ENCODE measurements at regions not wholly inside any gene's neighbourhood (a gene's known extent, or its start where the extent isn't known, plus 50 kb on each side); places are given as distances from the start of the nearest gene placed in this dataset.

DNA sequence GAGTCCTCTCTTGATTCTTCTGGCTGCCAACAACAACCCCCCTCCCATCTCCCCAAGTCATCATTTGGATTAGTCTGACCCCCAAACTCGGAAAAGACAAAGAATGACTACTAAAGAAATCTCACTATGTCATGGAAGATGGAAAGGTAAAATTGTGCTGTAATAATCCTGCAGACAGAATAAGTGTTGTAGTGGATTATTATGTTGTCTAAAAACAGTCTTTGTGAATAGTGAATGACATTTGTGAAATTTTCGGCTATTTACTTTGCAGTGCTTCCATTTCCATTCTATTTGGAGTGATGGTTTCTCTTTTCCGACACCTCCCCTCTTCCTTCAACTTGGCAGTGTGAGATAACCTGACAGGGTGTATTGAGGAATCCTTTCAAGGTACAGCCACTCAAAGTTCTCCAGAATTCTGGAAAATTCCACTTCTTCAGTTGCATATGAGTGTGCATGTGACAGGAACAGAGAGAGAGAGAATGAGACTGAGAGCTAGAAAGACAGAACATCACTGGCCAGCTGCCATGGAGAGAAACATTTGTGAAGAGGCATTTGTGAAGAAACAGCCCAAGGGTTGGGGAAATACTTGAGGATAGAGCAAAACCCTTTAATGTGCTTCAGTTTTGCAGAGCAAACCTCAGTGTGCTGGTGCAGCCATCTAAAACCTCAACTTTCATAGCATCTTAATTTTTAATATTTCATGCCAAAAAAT is 141.9 kb upstream of the DLX2 start:
- no TSS peak for BruUV-seq (replicated peaks)

DNA sequence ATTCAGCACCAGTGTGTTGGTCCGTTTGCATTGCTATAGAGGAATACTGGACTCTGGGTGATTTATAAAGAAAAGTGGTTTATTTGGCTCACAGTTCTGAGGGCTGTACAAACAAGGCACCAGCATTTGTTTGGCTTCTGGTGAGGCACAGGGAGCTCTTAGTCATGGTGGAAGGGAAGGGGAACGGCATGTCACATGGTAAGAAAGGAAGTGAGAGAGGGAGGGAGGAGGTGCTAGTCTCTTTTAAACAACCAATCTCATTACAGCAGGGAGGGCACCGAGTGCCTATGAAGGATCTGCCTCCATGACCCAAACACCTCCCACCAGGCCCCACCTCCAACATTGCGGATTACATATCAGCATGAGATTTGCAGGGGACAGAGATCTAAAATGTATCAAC is 143.9 kb upstream of the DLX2 start:
- H2AFZ ChIP-seq (ENCODE audit: low read length), result peak overlapping the region; percentile 40; the same call in 1 of the 2 replicates
- no peaks in the 10 kb centered on the region for H3K79me2 ChIP-seq (ENCODE audit: insufficient read depth, low read depth, low read length)
- H4K20me1 ChIP-seq (ENCODE audit: insufficient read depth, low read length), result no peaks in the 10 kb centered on the region
- no peaks in the 10 kb centered on the region for H3K36me3 ChIP-seq (ENCODE audit: insufficient read depth, low read length)
- intact Hi-C loops (cut with micrococcal nuclease; ENCODE audit: unreplicated experiment), result no loop called here
- no peaks in the 10 kb centered on the region for H3K9me2 ChIP-seq (ENCODE audit: insufficient read depth, low read length)
- no peaks in the 10 kb centered on the region for H3K4me1 ChIP-seq (ENCODE audit: insufficient read depth, low read length, poor library complexity, severe bottlenecking)
- POLR2A ChIA-PET, result no interaction called here
- BruUV-seq (replicated peaks), result no TSS peak
- no peak overlapping the region for H3K27ac ChIP-seq (ENCODE audit: low read depth, low read length, poor library complexity, severe bottlenecking)
- H3K4me3 ChIP-seq (ENCODE audit: low read depth, low read length, poor library complexity, severe bottlenecking), result no peak overlapping the region
- H3K9me3 ChIP-seq (ENCODE audit: low read length), result no peaks in the 10 kb centered on the region
- DNase-seq (ENCODE audit: low spot score), result no peak
- CTCF ChIA-PET (ENCODE audit: unreplicated experiment), result no interaction called here
- no peak overlapping the region for H3K4me2 ChIP-seq (ENCODE audit: low read length)
- TF ChIP-seq EZH2phosphoT487 (IDR thresholded peaks at IDR 0.05; ENCODE audit: borderline replicate concordance, low read depth, low read length), result no peak
- TF ChIP-seq, protein P1, sequence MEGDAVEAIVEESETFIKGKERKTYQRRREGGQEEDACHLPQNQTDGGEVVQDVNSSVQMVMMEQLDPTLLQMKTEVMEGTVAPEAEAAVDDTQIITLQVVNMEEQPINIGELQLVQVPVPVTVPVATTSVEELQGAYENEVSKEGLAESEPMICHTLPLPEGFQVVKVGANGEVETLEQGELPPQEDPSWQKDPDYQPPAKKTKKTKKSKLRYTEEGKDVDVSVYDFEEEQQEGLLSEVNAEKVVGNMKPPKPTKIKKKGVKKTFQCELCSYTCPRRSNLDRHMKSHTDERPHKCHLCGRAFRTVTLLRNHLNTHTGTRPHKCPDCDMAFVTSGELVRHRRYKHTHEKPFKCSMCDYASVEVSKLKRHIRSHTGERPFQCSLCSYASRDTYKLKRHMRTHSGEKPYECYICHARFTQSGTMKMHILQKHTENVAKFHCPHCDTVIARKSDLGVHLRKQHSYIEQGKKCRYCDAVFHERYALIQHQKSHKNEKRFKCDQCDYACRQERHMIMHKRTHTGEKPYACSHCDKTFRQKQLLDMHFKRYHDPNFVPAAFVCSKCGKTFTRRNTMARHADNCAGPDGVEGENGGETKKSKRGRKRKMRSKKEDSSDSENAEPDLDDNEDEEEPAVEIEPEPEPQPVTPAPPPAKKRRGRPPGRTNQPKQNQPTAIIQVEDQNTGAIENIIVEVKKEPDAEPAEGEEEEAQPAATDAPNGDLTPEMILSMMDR (conservative IDR thresholded peaks at IDR 0.05; ENCODE audit: low read length), result no peak

More for the DNA sequence above, 141.9 kb upstream of the DLX2 start:
- no peak for DNase-seq (ENCODE audit: low spot score)
- Histone ChIP-seq H3K4me3 (ENCODE audit: low read depth, low read length, poor library complexity, severe bottlenecking) (no peak overlapping the region), H3K4me1 (ENCODE audit: insufficient read depth, low read length, poor library complexity, severe bottlenecking) (no peaks in the 10 kb centered on the region), H4K20me1 (ENCODE audit: insufficient read depth, low read length) (no peaks in the 10 kb centered on the region), H3K9me2 (ENCODE audit: insufficient read depth, low read length) (no peaks in the 10 kb centered on the region), H3K27ac (ENCODE audit: low read depth, low read length, poor library complexity, severe bottlenecking) (no peak overlapping the region), H3K79me2 (ENCODE audit: insufficient read depth, low read depth, low read length) (no peaks in the 10 kb centered on the region), H3K9me3 (ENCODE audit: low read length) (no peaks in the 10 kb centered on the region), H3K36me3 (ENCODE audit: insufficient read depth, low read length) (no peaks in the 10 kb centered on the region), H3K4me2 (ENCODE audit: low read length) (no peak overlapping the region), H2AFZ (ENCODE audit: low read length) (no peak overlapping the region)
- TF ChIP-seq, protein P1 (conservative IDR thresholded peaks at IDR 0.05; ENCODE audit: low read length), result no peak
- TF ChIP-seq EZH2phosphoT487 (IDR thresholded peaks at IDR 0.05; ENCODE audit: borderline replicate concordance, low read depth, low read length), result no peak
- CTCF ChIA-PET (ENCODE audit: unreplicated experiment), result no interaction called here
- intact Hi-C loops (cut with micrococcal nuclease; ENCODE audit: unreplicated experiment), result no loop called here
- POLR2A ChIA-PET, result no interaction called here

DNA sequence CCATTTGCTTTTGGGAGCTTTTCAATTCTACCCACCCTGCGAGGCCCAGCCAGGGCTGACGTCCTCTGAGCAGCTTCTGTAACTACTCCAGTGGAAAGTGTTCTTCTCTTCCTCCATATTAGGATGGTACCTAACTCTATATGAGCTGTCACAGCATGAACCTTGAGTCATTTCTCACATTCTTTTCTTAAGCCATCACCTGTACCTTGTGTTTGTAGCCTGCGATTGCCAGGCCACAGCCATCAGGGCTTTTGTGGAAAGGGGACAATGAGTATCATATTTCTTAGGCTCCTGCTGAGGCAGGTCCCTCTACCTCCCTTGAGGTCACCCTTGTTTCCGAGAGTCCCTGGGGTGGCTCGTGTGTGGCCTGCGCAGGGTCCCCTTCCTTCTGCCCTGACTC is 144.5 kb upstream of the DLX2 start:
- H4K20me1 ChIP-seq (ENCODE audit: insufficient read depth, low read length), result no peaks in the 10 kb centered on the region
- intact Hi-C loops (cut with micrococcal nuclease; ENCODE audit: unreplicated experiment), result no loop called here
- H3K27ac ChIP-seq (ENCODE audit: low read depth, low read length, poor library complexity, severe bottlenecking), result no peak overlapping the region
- no peak overlapping the region for H2AFZ ChIP-seq (ENCODE audit: low read length)
- no peaks in the 10 kb centered on the region for H3K36me3 ChIP-seq (ENCODE audit: insufficient read depth, low read length)
- no peak overlapping the region for H3K4me2 ChIP-seq (ENCODE audit: low read length)
- H3K9me3 ChIP-seq (ENCODE audit: low read length), result no peaks in the 10 kb centered on the region
- no peak for DNase-seq (ENCODE audit: low spot score)
- no TSS peak for BruUV-seq (replicated peaks)
- POLR2A ChIA-PET, result interaction anchor here (0.5 kb wide), 1 partner anchor 46 kb away, joined by 3 read pairs; no protein-coding TSS in a partner anchor
- no peaks in the 10 kb centered on the region for H3K79me2 ChIP-seq (ENCODE audit: insufficient read depth, low read depth, low read length)
- H3K4me1 ChIP-seq (ENCODE audit: insufficient read depth, low read length, poor library complexity, severe bottlenecking), result no peaks in the 10 kb centered on the region
- no peak overlapping the region for H3K4me3 ChIP-seq (ENCODE audit: low read depth, low read length, poor library complexity, severe bottlenecking)
- TF ChIP-seq, protein P1 (conservative IDR thresholded peaks at IDR 0.05; ENCODE audit: low read length), result no peak
- TF ChIP-seq EZH2phosphoT487 (IDR thresholded peaks at IDR 0.05; ENCODE audit: borderline replicate concordance, low read depth, low read length), result no peak
- CTCF ChIA-PET (ENCODE audit: unreplicated experiment), result no interaction called here
- no peaks in the 10 kb centered on the region for H3K9me2 ChIP-seq (ENCODE audit: insufficient read depth, low read length)
